DMS 273 treated with DMSO at 0.1 percent for 48 hours (cell line): ENCODE measurements at regions not wholly inside any gene's neighbourhood (a gene's known extent, or its start where the extent isn't known, plus 50 kb on each side); places are given as distances from the start of the nearest gene placed in this dataset.
"Not testable (repeated sequence)": the region's sequence is repeated elsewhere in the genome, so short reads cannot be mapped to it uniquely, and the experiment has no call there.

Experiments
- DNase-seq: peaks from one replicate; lab custom pipeline; 2025; lab: John Stamatoyannopoulos, UW

DNA sequence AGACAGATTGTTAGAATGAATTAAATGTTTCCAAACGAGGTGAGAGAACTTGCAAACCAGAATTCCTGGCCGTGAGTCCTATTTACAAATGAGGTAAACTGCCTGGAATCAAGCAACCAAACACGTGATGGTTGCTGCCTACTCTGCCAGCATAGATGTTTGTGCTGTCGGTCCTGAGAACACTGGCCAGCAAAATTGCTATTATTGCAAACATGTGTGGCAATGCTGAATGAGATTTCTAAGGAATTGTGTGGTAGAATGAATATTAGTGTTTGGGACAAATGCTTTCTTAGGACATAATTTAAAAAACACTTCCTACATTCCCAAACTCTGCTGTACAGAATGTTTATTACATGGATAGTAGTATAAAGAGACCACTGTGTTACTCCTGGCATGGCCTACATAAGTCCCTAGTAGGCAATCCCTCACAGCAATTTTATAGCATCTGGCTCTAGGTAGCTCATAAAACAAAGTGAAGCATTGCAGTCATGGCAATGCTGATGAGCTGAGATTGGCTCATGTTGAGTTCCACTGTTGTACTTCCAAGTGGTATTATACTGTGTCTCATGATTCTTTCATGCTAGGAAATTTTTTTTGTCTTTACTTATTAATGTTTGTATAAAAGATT lies 605.2 kb upstream of the EPHA5 start:
- DNase-seq = no peak

DNA sequence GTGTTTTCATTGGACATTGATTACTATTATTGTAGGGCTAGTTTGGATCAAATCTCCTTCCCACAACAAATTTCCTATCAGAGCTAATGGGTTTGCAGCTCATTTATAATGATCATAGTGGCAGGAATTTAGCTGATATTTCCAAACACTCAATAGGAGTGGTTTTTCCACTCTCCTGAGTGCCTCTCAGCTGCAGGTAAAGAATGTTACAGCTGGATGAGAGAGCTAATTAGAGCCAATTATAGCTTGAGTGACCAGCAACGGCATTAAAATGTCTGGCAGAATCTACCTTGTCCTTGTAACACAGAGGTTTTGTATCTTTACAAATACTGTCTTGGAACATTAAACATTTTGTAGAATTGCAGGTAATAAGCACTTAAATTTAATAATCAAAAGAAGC lies 602.8 kb upstream of the EPHA5 start:
- no peak for DNase-seq

DNA sequence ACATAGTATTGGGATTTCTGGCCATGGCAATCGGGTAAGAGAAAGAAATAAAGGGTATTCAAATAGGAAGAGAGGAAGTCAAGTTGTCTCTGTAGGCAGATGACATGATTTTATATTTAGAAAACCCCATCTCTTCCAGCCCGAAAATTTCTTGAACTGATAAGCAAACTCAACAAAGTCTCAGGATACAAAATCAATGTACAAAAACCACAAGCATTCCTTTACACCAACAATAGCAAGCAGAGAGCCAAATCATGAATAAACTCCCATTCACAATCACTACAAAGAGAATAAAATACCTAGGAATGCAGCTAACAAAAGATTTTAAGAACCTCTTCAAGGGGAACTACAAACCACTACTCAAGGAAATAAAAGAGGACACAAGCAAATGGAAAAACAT lies 600.1 kb upstream of the EPHA5 start:
- DNase-seq = not testable (repeated sequence)

GRCh38 chr4:66266554-66266953 lies 596.3 kb upstream of the EPHA5 start:
- not testable (repeated sequence) for DNase-seq

GRCh38 chr4:66266035-66266434 lies 595.7 kb upstream of the EPHA5 start:
- DNase-seq = no peak

GRCh38 chr4:66252291-66252690 lies 582.0 kb upstream of the EPHA5 start:
- DNase-seq = no peak

- DNase-seq = no peak
These were observed 576.4 kb upstream of the EPHA5 start for GRCh38 chr4:66246643-66247042.

DNA sequence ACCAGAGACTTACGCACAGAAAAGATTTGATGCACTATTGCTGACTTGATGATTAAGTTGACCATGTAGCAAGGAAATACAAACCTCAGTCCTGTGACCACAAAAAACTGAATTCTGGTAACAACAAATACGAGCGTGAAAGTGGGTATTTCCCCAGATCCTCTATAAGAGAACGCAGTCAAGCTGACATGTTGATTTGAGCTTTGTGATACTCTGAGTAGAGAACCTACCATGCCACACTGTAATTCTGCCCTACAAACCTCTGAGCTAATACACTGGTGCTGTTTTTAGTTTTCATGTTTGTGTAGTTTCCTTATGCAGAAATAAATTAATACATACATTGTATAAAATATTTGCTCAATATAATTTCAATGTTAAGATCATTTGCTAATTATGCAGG lies 565.6 kb upstream of the EPHA5 start:
- no peak for DNase-seq

DNA sequence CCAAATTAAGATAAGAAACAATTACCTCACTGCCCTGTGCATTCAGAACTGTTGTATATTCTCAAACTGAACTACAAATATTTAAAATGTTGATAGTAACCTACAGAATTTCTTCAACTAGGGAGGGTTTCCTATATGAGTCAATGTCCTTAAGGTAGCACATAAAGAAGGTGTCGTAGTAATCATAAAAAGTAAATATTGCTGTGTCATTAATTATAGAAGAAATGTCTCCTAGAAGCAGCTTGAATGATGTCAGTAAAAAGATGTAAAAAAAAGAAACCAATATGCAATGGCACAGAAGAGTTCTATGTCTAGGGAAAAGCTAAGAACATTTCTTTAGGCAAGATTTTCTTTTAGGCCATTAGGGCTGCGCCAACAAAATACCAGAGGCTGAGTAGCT lies 559.6 kb upstream of the EPHA5 start:
- no peak for DNase-seq

- DNase-seq = no peak
These were observed 555.2 kb upstream of the EPHA5 start for GRCh38 chr4:66225539-66225938.

- no peak for DNase-seq
These were observed 552.9 kb upstream of the EPHA5 start for GRCh38 chr4:66223068-66223703.

DNA sequence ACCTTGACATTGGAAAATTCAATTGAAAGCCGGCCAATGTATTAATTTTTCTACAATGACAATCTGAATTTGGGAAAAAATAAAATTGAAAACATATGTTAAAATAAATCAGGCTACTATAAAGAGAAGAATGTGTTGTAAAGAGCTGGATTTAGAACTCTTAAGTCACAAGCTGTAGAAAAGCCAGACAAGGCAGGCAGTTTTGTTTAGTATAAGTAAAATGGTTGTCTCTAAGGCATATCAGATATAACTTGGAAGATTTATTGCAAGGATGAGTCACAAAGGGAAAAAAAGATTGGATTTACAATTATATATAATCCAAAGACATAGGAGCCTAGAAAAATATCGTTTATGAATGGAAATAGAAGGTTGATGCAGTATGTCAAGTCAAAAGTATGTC lies 549.1 kb upstream of the EPHA5 start:
- DNase-seq = no peak

- DNase-seq = no peak
These were observed 546.0 kb upstream of the EPHA5 start for GRCh38 chr4:66216252-66216651.

- DNase-seq = no peak
These were observed 542.2 kb upstream of the EPHA5 start for GRCh38 chr4:66212489-66212888.

DNA sequence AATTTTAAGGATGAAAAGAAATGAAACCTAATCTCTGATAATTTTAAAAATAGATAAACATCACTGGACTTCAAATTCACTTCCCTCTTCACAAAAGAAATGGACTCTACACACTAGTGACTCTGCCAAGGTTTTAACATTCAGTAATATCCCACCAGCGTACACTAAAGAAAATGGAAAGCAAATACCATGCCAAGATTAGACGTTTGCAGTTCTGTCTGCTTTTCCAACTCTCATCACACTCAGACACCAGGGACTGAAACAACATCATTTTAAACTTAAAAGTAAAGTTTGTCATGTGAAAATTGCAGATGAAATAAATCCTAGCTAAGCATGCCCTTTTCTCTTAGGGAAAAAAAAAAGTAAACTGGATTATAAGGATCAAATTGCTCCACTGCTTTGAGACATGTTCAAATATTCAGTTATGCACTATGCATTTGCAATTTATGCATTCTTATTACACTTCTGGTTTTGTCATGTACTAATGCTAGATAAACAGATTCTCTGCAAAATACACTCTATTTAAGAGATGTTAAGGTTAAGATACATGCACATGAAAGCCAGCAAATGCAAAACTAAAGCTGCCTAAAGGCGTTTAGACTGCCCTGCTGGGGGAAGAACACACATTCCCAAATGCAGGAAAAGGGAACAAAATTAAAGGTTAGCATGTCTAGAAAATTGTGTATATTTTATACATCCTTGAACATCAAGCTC lies 534.4 kb upstream of the EPHA5 start:
- DNase-seq = no peak

- no peak for DNase-seq
These were observed 532.6 kb upstream of the EPHA5 start for GRCh38 chr4:66202870-66203269.

DNA sequence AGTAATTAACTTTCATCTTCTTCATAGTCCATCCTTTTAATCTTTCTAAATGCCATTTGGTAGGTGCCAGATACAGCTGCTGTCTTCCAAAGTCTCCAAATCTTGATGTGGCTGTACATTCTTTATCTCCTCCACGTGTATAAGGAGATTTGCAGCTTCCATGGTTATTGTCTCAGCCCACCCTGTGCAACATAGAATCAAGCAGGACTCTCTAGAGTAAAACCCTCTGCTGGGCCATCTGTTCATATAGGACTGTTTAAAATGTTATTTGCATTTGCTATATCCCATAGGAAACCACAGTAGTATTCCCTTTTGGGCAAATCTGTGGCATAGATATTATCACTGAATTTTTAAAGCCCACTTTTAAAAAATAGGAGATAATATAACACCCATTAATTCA lies 527.2 kb upstream of the EPHA5 start:
- DNase-seq = peak; percentile 17

DNA sequence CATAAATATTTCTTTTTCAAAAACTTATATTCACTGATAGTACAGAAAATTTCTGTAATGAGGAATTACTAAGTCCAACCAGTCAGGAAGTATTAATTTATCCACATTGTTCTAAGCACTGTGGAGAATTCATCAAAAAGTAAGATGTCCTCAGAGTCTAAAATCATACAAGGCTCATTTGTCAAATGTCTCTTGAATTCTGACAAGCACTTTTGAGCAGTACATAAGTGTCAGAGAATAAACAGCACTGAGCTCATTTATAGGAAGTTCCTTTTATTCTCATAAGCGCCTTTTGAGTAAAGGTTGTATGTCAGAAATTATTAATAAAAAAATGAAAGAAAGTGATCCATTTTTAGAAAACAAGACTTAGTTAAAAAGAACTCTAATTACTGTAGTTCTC lies 523.2 kb upstream of the EPHA5 start:
- DNase-seq = no peak

DNA sequence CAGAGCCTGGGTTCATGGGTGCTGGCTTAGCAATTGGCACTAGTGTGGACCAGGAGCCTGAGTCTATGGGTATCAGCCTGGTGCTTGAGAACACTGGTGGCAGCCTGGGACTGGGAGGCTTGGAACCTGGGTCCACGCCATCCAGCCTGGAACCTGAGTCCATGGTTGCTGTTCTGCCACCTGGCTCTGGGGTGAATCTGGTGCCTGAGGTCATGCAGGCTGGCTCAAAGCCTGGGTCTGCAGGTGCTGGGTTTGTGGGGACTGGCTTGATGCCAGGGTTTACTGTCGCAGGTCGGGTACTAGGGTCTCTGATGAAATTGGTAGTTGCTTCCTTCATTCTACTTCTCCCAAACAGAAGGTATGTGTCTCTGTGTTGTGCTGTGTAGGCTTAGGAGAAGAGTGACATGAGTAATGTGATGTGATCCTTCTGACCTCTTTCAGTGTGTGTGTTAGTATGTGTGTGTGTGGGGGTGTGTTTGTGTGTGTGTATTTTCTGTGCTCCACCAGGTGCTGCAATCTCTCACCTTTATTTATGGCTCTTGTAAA lies 517.0 kb upstream of the EPHA5 start:
- no peak for DNase-seq

- DNase-seq = no peak
These were observed 515.8 kb upstream of the EPHA5 start for GRCh38 chr4:66186095-66186494.

DNA sequence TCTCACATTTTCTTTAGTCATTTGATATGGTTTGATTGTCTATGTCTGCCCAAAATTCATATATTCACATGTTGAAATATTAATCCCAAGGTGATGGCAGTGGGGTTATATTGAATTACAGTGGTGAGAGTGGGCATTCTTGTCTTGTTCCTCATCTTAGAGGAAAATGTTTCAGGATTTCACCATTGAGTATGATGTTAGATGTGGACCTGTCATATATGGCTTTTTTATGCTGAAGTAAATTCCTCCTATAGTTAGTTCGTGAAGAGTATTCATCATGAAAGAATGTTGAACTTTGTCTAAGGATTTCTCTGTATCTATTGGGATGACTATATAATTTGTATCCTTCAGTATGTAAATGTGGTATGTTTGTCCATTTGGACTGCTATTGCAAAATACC lies 512.3 kb upstream of the EPHA5 start:
- no peak for DNase-seq

DNA sequence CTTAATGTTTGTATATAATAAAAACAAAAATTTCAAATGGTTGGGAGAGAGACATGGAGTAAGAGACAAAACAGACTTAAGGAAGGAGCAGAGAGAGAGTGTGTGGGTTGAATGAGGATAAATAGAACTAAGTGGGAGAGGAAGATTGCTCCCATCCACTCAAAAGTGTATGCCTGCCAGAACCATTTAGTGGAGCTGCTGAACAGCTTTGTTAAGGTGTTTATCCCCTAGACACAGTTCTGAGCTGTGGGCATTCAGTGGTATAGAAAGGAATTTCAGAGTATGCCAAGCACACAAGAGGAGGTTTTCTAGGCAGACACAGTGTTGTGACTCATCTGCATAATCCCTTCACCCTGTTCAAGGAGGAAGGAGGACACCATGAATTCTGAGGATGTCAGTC lies 508.6 kb upstream of the EPHA5 start:
- no peak for DNase-seq

- no peak for DNase-seq
These were observed 499.1 kb upstream of the EPHA5 start for GRCh38 chr4:66169341-66169740.
